GM12891 (cell line): ENCODE measurements at regions not wholly inside any gene's neighbourhood (a gene's known extent, or its start where the extent isn't known, plus 50 kb on each side); places are given as distances from the start of the nearest gene placed in this dataset.

Source experiments
- POLR2A ChIP-seq: IDR thresholded peaks from 2 replicates; pipeline ENCODE4 v1.6.1; 2011; ENCODE audit warnings: low read depth, low read length, control low read depth
- POLR2AphosphoS5 ChIP-seq: IDR thresholded peaks from 2 replicates; pipeline ENCODE4 v1.6.1; 2011; ENCODE audit warnings: low read depth, low read length, control low read depth

DNA sequence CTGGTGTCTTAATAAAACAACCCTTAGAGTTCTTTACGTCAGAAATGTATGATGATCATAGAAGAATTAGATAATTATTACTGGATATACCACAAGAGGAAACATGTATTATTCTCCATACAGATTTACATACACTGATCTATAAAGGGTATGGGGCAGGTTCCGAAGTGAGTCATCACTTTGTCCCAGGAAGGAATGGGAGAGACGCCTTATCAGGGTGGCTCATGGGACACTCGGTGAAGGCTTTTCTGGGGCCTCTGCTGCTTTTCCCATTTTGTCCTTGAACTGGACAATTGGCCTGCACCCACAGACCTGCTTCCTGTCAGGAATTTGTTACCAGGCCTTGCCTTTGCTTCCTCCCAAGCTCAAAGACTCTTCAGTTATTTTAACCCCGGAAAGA, 233.8 kb upstream of the RUNX1 start:
- TF ChIP-seq POLR2A (no peak), POLR2AphosphoS5 (no peak)
